IMR-90 (cell line): ENCODE measurements at regions not wholly inside any gene's neighbourhood (a gene's known extent, or its start where the extent isn't known, plus 50 kb on each side); places are given as distances from the start of the nearest gene placed in this dataset.

Experiments used
- ATAC-seq: fragments of 200-7000 bp; cut with Tn5 transposase; 2 replicates; pipeline ENCODE4 v1.9.1; 2020; ENCODE audit warnings: low read depth, mild to moderate bottlenecking, moderate library complexity
- BruUV-seq: library from RNA; stranded (reverse); fragments of 400-500 nt; replicated peaks from 2 replicates; lab custom pipeline; 2021; lab: Mats Ljungman, UMichigan
- CTCF ChIA-PET: fragments of 300-600 bp; formaldehyde crosslinking; extraction: SDS; loops from one replicate; lab custom pipeline; 2021; ENCODE audit warnings: antibody characterized with exemption; lab: Yijun Ruan, JAX
- POLR2A ChIA-PET: fragments of 300-600 bp; sonication (Branson Sonifier 250); formaldehyde crosslinking; loops from one replicate; lab custom pipeline; 2022; ENCODE audit warnings: antibody characterized with exemption; ENCODE audit not compliant: unreplicated experiment; lab: Charles Lee
- DNase-seq: peaks from one replicate; pipeline ENCODE4 v3.0.0; 2013
- H2AFZ ChIP-seq: replicated peaks from 2 replicates; pipeline ENCODE3; 2013; ENCODE audit warnings: low read length, mild to moderate bottlenecking; ENCODE audit not compliant: poor library complexity
- H2AK5ac ChIP-seq: 2 replicates; pipeline ENCODE4 v1.6.1; 2013; ENCODE audit warnings: low read depth, low read length, inconsistent platforms
- H2AK9ac ChIP-seq: replicated peaks from 2 replicates; pipeline ENCODE3; 2013; ENCODE audit warnings: mild to moderate bottlenecking, low read depth, low read length, moderate library complexity; ENCODE audit not compliant: poor library complexity
- H2BK120ac ChIP-seq: 2 replicates; pipeline ENCODE4 v1.6.1; 2013; ENCODE audit warnings: low read depth, low read length, inconsistent platforms
- H2BK15ac ChIP-seq: 3 replicates; pipeline ENCODE4 v1.6.1; 2013; ENCODE audit warnings: low read depth, low read length, inconsistent platforms
- H2BK20ac ChIP-seq: 2 replicates; pipeline ENCODE4 v1.6.1; 2013; ENCODE audit warnings: low read depth, mild to moderate bottlenecking, inconsistent platforms, low read length, moderate library complexity
- H2BK5ac ChIP-seq: 2 replicates; pipeline ENCODE4 v1.6.1; 2013; ENCODE audit warnings: mild to moderate bottlenecking, low read depth, low read length, inconsistent platforms; ENCODE audit not compliant: poor library complexity, severe bottlenecking
- H3K14ac ChIP-seq: replicated peaks from 2 replicates; pipeline ENCODE4 v1.6.1; 2013; ENCODE audit warnings: low read depth, low read length, inconsistent platforms
- H3K18ac ChIP-seq: 2 replicates; pipeline ENCODE4 v1.6.1; 2013; ENCODE audit warnings: low read depth, low read length, control low read depth
- H3K23ac ChIP-seq: 2 replicates; pipeline ENCODE4 v1.6.1; 2013; ENCODE audit warnings: low read depth, low read length, inconsistent platforms
- H3K27ac ChIP-seq: 2 replicates; pipeline ENCODE4 v1.5.1; 2013; ENCODE audit warnings: mild to moderate bottlenecking, control low read depth, low read length; ENCODE audit not compliant: insufficient read depth
- H3K27me3 ChIP-seq: 2 replicates; pipeline ENCODE4 v1.6.1; 2013; ENCODE audit warnings: low read length; ENCODE audit not compliant: control insufficient read depth, insufficient read depth
- H3K36me3 ChIP-seq: 2 replicates; pipeline ENCODE4 v1.6.1; 2013; ENCODE audit warnings: low read length, mixed read lengths; ENCODE audit not compliant: control insufficient read depth, insufficient read depth
- H3K4ac ChIP-seq: 2 replicates; pipeline ENCODE4 v1.6.1; 2013; ENCODE audit warnings: low read depth, low read length, inconsistent platforms
- H3K4me1 ChIP-seq: 2 replicates; pipeline ENCODE4 v1.6.1; 2013; ENCODE audit warnings: low read length, mixed read lengths; ENCODE audit not compliant: control insufficient read depth, insufficient read depth
- H3K4me2 ChIP-seq: 2 replicates; pipeline ENCODE4 v1.6.1; 2013; ENCODE audit warnings: low read depth, mild to moderate bottlenecking, control low read depth, low read length, moderate library complexity
- H3K4me3 ChIP-seq: 2 replicates; pipeline ENCODE4 v1.5.1; 2013; ENCODE audit warnings: low read depth, mild to moderate bottlenecking, control low read depth, low read length, moderate library complexity; ENCODE audit not compliant: insufficient read depth
- H3K56ac ChIP-seq: 2 replicates; pipeline ENCODE4 v1.6.1; 2013; ENCODE audit warnings: low read length, inconsistent platforms; ENCODE audit not compliant: insufficient read depth; ENCODE audit errors: extremely low read depth
- H3K79me1 ChIP-seq, 2 experiments: 2 replicates each; pipeline ENCODE4 v1.6.1; 2013; ENCODE audit warnings: low read length in 2 of 2, inconsistent platforms in 1 of 2, low read depth in 1 of 2
- H3K9ac ChIP-seq: 2 replicates; pipeline ENCODE4 v1.6.1; 2013; ENCODE audit warnings: low read depth, low read length, control low read depth
- H3K9me1 ChIP-seq: 2 replicates; pipeline ENCODE4 v1.6.1; 2013; ENCODE audit warnings: low read length, inconsistent platforms; ENCODE audit not compliant: insufficient read depth
- H3K9me3 ChIP-seq: 2 replicates; pipeline ENCODE4 v1.6.1; 2013; ENCODE audit warnings: low read length; ENCODE audit not compliant: control insufficient read depth, insufficient read depth
- H4K20me1 ChIP-seq: 2 replicates; pipeline ENCODE4 v1.6.1; 2013; ENCODE audit warnings: low read length, inconsistent platforms; ENCODE audit not compliant: insufficient read depth
- H4K5ac ChIP-seq: 2 replicates; pipeline ENCODE4 v1.6.1; 2013; ENCODE audit warnings: mild to moderate bottlenecking, low read depth, low read length, control low read depth
- H4K8ac ChIP-seq, 2 experiments: 2 replicates each; pipeline ENCODE4 v1.6.1; 2013; ENCODE audit warnings: low read depth in 2 of 2, low read length in 2 of 2, control low read depth in 1 of 2, inconsistent platforms in 1 of 2
- H4K91ac ChIP-seq: 2 replicates; pipeline ENCODE4 v1.6.1; 2013; ENCODE audit warnings: low read depth, low read length, inconsistent platforms; ENCODE audit not compliant: insufficient read depth
- BHLHE40 ChIP-seq: fragments of 150-350 bp; IDR thresholded peaks from 2 replicates; pipeline ENCODE4 v1.6.1; 2016; ENCODE audit warnings: mild to moderate bottlenecking, low read depth, low read length
- CEBPB ChIP-seq: IDR thresholded peaks from 2 replicates; pipeline ENCODE4 v1.6.1; 2012; ENCODE audit warnings: low read depth, low read length, improper control_type of control experiment
- CHD1 ChIP-seq: IDR thresholded peaks from 2 replicates; pipeline ENCODE4 v1.6.1; 2012; ENCODE audit warnings: low read depth, low read length, improper control_type of control experiment
- ELK1 ChIP-seq: fragments of 150-350 bp; IDR thresholded peaks from 2 replicates; pipeline ENCODE4 v1.6.1; 2016; ENCODE audit warnings: low read depth, mild to moderate bottlenecking, low read length, moderate library complexity, borderline replicate concordance
- FOS ChIP-seq: fragments of 150-350 bp; IDR thresholded peaks from 2 replicates; pipeline ENCODE4 v1.6.1; 2016; ENCODE audit warnings: low read depth, low read length
- MAFK ChIP-seq: IDR thresholded peaks from 2 replicates; pipeline ENCODE4 v1.6.1; 2012; ENCODE audit warnings: low read depth, low read length, improper control_type of control experiment
- MAZ ChIP-seq: IDR thresholded peaks from 2 replicates; pipeline ENCODE4 v1.6.1; 2012; ENCODE audit warnings: low read depth, mild to moderate bottlenecking, low read length, improper control_type of control experiment, moderate library complexity, borderline replicate concordance
- MXI1 ChIP-seq: IDR thresholded peaks from 2 replicates; pipeline ENCODE4 v1.6.1; 2012; ENCODE audit warnings: low read depth, mild to moderate bottlenecking, low read length, moderate library complexity, borderline replicate concordance
- NFE2L2 ChIP-seq: fragments of 150-350 bp; IDR thresholded peaks from 2 replicates; pipeline ENCODE4 v1.6.1; 2016; ENCODE audit warnings: low read depth, mild to moderate bottlenecking, low read length
- POLR2A ChIP-seq: IDR thresholded peaks from 2 replicates; pipeline ENCODE4 v1.6.1; 2012; ENCODE audit warnings: mild to moderate bottlenecking, low read depth, low read length
- RAD21 ChIP-seq: IDR thresholded peaks from 2 replicates; pipeline ENCODE4 v1.6.1; 2012; ENCODE audit warnings: low read length, improper control_type of control experiment
- RCOR1 ChIP-seq: IDR thresholded peaks from 2 replicates; pipeline ENCODE4 v1.6.1; 2012; ENCODE audit warnings: mild to moderate bottlenecking, low read length, improper control_type of control experiment; ENCODE audit not compliant: insufficient replicate concordance
- RFX5 ChIP-seq: IDR thresholded peaks from 2 replicates; pipeline ENCODE4 v1.8.0; 2012; ENCODE audit warnings: low read depth, mild to moderate bottlenecking, low read length, moderate library complexity
- SMC3 ChIP-seq: fragments of 150-350 bp; IDR thresholded peaks from 2 replicates; pipeline ENCODE4 v1.6.1; 2016; ENCODE audit warnings: low read depth, mild to moderate bottlenecking, antibody characterized with exemption, low read length, moderate library complexity
- WGBS, 2 experiments: methylation state at CpG; one replicate each; pipeline versions ENCODE4 v1.1.5 to v1.1.7; 2013; ENCODE audit warnings: missing lambda C conversion rate in 2 of 2; ENCODE audit not compliant: insufficient read length in 1 of 2; ENCODE audit errors: extremely low coverage in 2 of 2; 5-methylcytosine and 5-hydroxymethylcytosine counted together
- dilution Hi-C: fragments of 300-500 bp; cut with HindIII; formaldehyde crosslinking; loops from one replicate; pipeline ENCODE4 v1.14.3; 2018; ENCODE audit warnings: low sequenced_read_pairs; ENCODE audit not compliant: unreplicated experiment
- in situ Hi-C: fragments of 300-500 bp; cut with MboI; formaldehyde crosslinking; loops from 3 replicates; pipeline ENCODE4 v1.14.3; 2019; ENCODE audit warnings: low sequenced_read_pairs, inconsistent platforms, mixed read lengths
- intact Hi-C: fragments of 100-400 bp; cut with micrococcal nuclease; formaldehyde crosslinking; loops from 2 replicates; pipeline ENCODE4 v1.10.0; 2022
- TF ChIP-seq, protein P1 (sequence below): conservative IDR thresholded peaks from 2 replicates; pipeline ENCODE4 v1.5.1; 2012; ENCODE audit warnings: mild to moderate bottlenecking, low read depth, low read length, improper control_type of control experiment
- TF ChIP-seq, protein P2 (sequence below): fragments of 150-350 bp; IDR thresholded peaks from 2 replicates; pipeline ENCODE4 v1.6.1; 2017; ENCODE audit warnings: mild to moderate bottlenecking, antibody characterized with exemption, low read length, low read depth

- H4K91ac ChIP-seq = no peak overlapping the region
- no peak overlapping the region for H3K4me3 ChIP-seq
- H3K9me3 ChIP-seq = no peaks in the 10 kb centered on the region
- H4K5ac ChIP-seq = no peak overlapping the region
- no peaks in the 10 kb centered on the region for H3K4me1 ChIP-seq
- no peak overlapping the region for H3K23ac ChIP-seq
- no peak overlapping the region for H3K4ac ChIP-seq
- H3K14ac ChIP-seq = no peak overlapping the region
- no peak overlapping the region for H2AFZ ChIP-seq
- no peak for DNase-seq
- CTCF ChIA-PET = no interaction called here
- no peak for ATAC-seq
- H3K4me2 ChIP-seq = no peak overlapping the region
- H4K8ac ChIP-seq = no peak overlapping the region
- H2AK5ac ChIP-seq = no peak overlapping the region
- in situ Hi-C loops = no loop called here
- no peak overlapping the region for H3K56ac ChIP-seq
- dilution Hi-C loops = no loop called here
- intact Hi-C loops = no loop called here
- no CpG with 5 or more reads among the region's 6 CpGs for WGBS, 2 experiments
- no peak overlapping the region for H3K9ac ChIP-seq
- H2BK15ac ChIP-seq = no peak overlapping the region
- TF ChIP-seq ELK1 (no peak), CHD1 (no peak), RCOR1 (no peak), MAZ (no peak), RFX5 (no peak), POLR2A (no peak), MAFK (no peak), RAD21 (no peak), BHLHE40 (no peak), SMC3 (no peak), FOS (no peak), MXI1 (no peak), NFE2L2 (no peak), CEBPB (no peak)
- TF ChIP-seq, protein P1, sequence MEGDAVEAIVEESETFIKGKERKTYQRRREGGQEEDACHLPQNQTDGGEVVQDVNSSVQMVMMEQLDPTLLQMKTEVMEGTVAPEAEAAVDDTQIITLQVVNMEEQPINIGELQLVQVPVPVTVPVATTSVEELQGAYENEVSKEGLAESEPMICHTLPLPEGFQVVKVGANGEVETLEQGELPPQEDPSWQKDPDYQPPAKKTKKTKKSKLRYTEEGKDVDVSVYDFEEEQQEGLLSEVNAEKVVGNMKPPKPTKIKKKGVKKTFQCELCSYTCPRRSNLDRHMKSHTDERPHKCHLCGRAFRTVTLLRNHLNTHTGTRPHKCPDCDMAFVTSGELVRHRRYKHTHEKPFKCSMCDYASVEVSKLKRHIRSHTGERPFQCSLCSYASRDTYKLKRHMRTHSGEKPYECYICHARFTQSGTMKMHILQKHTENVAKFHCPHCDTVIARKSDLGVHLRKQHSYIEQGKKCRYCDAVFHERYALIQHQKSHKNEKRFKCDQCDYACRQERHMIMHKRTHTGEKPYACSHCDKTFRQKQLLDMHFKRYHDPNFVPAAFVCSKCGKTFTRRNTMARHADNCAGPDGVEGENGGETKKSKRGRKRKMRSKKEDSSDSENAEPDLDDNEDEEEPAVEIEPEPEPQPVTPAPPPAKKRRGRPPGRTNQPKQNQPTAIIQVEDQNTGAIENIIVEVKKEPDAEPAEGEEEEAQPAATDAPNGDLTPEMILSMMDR = no peak
- TF ChIP-seq, protein P2, sequence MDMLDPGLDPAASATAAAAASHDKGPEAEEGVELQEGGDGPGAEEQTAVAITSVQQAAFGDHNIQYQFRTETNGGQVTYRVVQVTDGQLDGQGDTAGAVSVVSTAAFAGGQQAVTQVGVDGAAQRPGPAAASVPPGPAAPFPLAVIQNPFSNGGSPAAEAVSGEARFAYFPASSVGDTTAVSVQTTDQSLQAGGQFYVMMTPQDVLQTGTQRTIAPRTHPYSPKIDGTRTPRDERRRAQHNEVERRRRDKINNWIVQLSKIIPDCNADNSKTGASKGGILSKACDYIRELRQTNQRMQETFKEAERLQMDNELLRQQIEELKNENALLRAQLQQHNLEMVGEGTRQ = no peak
- H2BK5ac ChIP-seq = no peak overlapping the region
- no peaks in the 10 kb centered on the region for H3K36me3 ChIP-seq
- no peaks in the 10 kb centered on the region for H3K79me1 ChIP-seq
- POLR2A ChIA-PET = no interaction called here
- H4K20me1 ChIP-seq = no peaks in the 10 kb centered on the region
- no peaks in the 10 kb centered on the region for H3K9me1 ChIP-seq
- H2AK9ac ChIP-seq = no peak overlapping the region
- no peak overlapping the region for H3K18ac ChIP-seq
- H2BK120ac ChIP-seq = no peak overlapping the region
- H2BK20ac ChIP-seq = no peak overlapping the region
- no peak overlapping the region for H3K27ac ChIP-seq
- H3K27me3 ChIP-seq = no peaks in the 10 kb centered on the region; the same call in 1 of the 2 replicates
- BruUV-seq = no TSS peak
These were observed 74.4 kb upstream of the VRK1 start for GRCh38 chr14:96722736-96723135.
